Epithelial cell of proximal tubule (primary cell): ENCODE measurements at regions not wholly inside any gene's neighbourhood (a gene's known extent, or its start where the extent isn't known, plus 50 kb on each side); places are given as distances from the start of the nearest gene placed in this dataset.

Source experiments
- DNase-seq: peaks from one replicate; pipeline ENCODE4 v3.0.0-alpha.2; 2011; ENCODE audit warnings: low read depth
- H3K4me3 ChIP-seq: 2 replicates; pipeline ENCODE4 v1.5.1; 2011; ENCODE audit warnings: low read depth, mild to moderate bottlenecking, low read length
- TF ChIP-seq, protein P1 (sequence below): conservative IDR thresholded peaks from 2 replicates; pipeline ENCODE4 v1.5.1; 2012; ENCODE audit warnings: low read depth, mild to moderate bottlenecking, low read length

DNA sequence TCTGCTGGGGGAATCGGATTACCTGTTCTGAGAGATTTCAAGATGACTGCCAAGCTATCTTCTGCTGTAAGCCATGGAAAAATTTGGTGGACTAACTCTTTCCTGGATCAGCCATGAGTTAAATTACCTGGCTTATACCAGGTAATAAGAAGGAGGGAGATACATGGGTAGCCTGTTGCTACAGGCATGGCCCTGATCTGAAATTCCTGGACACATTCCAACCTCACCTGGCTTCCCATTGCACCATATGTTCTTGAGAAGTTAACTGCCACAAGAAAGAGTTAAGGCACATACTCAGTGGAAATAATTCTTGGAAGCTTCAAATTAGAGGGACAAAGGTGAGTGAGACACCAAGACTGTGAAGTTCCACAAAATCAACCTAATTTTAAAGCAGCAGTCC lies 371.3 kb downstream of the ACTL7B start:
- H3K4me3 ChIP-seq: no peak overlapping the region
- TF ChIP-seq, protein P1, sequence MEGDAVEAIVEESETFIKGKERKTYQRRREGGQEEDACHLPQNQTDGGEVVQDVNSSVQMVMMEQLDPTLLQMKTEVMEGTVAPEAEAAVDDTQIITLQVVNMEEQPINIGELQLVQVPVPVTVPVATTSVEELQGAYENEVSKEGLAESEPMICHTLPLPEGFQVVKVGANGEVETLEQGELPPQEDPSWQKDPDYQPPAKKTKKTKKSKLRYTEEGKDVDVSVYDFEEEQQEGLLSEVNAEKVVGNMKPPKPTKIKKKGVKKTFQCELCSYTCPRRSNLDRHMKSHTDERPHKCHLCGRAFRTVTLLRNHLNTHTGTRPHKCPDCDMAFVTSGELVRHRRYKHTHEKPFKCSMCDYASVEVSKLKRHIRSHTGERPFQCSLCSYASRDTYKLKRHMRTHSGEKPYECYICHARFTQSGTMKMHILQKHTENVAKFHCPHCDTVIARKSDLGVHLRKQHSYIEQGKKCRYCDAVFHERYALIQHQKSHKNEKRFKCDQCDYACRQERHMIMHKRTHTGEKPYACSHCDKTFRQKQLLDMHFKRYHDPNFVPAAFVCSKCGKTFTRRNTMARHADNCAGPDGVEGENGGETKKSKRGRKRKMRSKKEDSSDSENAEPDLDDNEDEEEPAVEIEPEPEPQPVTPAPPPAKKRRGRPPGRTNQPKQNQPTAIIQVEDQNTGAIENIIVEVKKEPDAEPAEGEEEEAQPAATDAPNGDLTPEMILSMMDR: no peak
- DNase-seq: no peak

DNA sequence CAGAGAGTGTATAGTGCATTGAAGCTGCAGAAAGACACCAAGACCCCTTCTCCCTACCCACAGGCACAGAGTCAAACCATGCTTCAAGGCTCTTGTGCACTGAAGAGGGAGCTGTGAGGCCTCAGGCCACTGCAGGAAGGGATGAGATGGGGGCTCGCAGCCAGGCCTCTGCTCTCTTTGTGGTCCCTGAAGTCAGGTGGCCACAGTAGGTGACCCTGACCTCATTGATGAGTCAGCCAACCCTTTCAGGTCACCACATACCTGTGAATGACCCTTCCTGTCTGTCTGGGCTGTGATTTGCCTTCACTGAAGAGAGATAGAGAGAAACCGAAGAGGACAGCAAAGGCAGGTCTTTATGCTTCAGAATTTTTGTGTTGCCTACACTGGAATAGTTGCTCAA lies 372.1 kb downstream of the ACTL7B start:
- H3K4me3 ChIP-seq: no peak overlapping the region
- no peak for DNase-seq
- TF ChIP-seq, protein P1: no peak

DNA sequence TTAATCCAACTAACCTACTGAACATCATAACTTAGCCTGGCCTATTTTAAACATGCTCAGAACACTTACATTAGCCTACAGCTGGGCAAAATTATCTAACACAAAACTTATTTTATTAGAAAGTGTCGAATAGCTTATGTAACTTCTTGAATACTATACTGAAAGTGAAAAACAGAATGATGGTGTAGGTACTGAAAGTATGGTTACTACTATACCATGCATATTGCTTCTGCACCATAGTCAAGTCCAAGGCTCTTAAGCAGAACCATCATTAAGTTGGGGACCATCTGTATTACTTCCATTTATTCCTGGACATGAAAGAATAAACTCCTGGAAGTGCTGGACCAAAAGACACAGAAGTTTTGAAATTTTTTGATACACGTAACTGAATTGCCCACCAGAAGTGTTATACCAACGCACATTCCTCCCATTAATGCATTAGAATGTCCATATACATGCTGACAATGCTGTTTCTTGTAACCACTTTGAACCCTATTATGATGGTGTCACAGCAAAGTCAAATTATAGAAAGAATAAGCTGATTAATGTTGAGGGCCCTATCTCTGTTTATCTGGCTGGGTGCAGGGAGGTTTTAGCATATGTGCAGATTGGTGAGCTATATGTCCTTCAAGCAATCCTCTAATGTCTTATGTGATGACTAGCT lies 375.7 kb downstream of the ACTL7B start:
- no peak for DNase-seq
- TF ChIP-seq, protein P1: no peak
- no peak overlapping the region for H3K4me3 ChIP-seq

DNA sequence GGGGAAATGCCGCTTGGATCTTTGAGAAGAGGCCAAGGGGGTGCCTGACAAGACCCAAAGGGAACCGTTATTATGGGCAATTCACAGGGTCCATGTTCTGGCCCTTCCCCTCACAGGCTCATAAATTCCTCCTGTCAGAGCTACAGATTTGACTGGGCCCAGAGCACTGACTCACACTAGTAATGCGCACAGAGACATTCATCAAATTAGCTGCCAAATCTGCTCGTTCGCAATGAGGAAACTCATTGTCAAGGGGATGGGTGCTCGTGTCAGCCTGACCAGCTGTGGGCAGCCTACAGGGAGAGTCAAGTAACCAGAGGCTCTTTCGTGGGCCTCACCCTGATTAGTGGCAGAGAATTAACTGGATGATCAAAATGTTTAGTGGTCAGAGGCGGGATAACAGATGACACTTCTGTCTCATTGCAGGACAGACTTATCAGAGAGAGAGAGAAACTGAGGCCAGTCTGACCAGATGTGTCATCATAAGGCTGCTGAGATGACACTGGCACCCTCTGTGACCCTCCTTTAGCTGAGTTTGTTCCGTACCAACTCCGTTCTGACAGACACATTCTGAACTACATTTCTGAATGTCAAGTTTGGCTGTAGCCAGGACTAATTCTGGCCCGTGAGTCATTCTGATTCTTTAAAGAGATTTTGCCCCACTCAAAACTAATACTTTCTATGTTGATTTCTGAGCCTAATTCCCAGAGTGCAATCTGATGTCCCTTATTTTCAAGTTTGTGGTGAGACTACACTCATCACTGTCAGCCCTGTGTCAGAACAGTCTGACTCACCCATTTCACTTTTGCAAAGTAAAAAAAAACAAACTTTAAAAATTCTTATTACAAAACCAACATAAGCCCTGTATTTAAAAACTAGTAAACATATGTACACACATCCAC lies 377.1 kb downstream of the ACTL7B start:
- H3K4me3 ChIP-seq: no peak overlapping the region
- no peak for DNase-seq
- TF ChIP-seq, protein P1: no peak

DNA sequence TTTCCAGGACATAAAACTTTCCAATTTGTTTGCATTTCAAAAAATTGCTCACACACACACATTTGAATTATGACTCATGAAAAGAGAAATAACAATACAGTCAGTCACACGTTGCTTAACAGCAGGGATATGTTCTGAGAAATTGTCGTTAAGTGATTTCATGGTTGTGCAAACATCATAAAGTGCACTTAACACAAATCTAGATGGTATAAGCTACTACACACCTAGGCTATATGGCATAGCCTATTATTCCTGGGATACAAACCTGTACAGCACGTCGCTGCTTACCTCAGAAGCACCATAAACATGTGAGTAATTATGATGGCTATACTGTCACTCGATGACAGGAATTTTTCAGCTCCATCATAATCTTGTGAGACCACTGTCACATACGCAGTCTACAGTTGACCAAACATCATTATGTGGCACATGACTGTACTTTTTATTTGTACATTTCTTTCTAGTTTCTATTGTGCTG lies 378.2 kb downstream of the ACTL7B start:
- no peak for DNase-seq

DNA sequence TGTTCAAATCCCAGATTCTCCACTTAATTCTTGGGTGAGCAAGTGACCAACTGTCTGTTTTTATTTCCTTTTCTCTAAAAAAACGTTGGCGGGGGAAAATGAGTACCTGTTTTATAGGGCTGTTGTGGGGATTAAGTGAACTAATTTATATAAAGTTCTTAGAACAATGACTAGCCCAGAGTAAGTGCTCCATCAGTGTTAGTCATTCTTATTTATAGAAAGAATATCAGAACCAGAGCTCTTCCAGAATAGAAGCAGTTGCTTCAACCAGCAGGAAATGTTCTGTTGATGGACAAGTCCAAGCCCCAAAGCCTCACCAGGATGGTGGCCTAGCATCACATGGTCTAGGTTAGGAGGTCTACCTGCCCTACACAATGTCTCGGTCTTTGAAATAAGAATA lies 379.2 kb downstream of the ACTL7B start:
- TF ChIP-seq, protein P1: no peak
- no peak overlapping the region for H3K4me3 ChIP-seq
- no peak for DNase-seq

More for the DNA sequence above, 378.2 kb downstream of the ACTL7B start:
- H3K4me3 ChIP-seq: no peak overlapping the region
- TF ChIP-seq, protein P1: no peak

DNA sequence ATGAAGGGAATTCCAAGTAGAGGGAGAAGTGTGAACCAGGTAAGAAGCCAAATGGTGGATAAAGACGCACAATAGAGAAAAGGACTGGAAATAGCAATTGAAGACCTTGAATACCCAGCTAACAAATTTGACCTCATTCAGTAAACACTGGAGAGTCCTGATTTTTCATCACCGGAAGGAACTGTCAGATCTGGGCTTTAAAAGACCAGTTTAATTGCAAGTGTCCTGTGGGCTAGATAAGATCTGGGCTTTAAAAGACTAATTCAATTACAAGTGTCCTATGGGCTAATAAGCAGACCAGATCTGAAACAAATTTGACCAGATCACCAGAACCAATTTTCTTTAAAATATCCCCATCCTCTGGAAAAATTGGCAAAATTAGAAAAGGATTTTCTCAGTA lies 380.0 kb downstream of the ACTL7B start:
- no peak overlapping the region for H3K4me3 ChIP-seq
- no peak for DNase-seq
- TF ChIP-seq, protein P1: no peak
